GM19438 (cell line): ENCODE measurements at regions not wholly inside any gene's neighbourhood (a gene's known extent, or its start where the extent isn't known, plus 50 kb on each side); places are given as distances from the start of the nearest gene placed in this dataset.

Experiments
- ATAC-seq: cut with Tn5 transposase; IDR thresholded peaks from one replicate; pipeline ENCODE4 v1.9.1; 2021; ENCODE audit warnings: low read depth; ENCODE audit not compliant: unreplicated experiment

GRCh38 chr3:159586571-159587202, 401.9 kb upstream of the IL12A start:
- no peak for ATAC-seq

DNA sequence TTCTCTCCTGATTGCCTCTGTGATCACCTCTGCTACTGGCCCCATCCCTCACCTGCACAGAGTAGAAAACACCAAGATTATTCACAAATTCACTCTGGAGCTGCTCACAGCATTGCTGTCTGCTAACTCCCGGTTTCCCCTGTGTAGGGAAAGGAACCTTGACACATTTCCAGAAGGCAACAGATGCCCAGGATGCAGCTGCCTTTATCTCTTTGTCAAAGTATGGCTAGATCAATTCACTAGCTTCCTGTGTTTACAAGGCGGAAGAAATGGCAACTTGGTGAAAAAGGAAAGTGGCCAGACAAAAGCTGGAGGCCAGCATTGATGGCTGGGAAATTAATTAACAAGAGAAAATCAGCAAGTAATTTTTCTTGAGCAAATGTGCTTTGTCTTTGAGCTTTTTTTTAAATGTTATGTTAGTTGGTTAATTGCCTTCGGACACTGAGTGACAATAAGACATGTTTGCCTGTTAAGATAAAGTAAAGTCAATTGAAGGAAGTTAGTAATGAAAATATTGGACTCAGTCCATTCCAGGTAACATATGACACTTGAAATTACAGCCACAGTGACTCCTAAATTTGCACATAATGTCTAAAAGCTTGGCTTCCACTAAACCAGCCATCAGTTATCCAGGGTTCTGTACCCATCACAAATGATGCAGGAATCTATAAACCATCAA, 394.6 kb upstream of the IL12A start:
- no peak for ATAC-seq

DNA sequence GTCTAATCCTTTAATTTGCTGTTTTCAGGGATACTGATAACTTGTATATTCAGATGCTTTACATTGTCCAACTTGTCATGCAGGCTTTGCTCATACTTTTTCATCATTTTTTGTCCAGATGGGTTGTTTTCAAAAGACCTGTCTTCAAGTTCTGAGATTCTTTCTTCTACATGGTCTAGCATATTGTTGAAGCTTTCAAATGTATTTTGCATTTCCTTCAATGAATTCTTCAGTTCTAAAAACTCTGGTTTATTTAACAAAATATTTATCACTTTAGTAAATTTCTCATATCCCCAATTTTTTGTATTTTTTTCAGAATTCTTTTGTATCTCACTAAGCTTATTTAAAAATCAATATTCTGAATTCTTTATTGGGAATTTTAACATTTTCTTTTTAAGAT, 388.3 kb upstream of the IL12A start:
- no peak for ATAC-seq

DNA sequence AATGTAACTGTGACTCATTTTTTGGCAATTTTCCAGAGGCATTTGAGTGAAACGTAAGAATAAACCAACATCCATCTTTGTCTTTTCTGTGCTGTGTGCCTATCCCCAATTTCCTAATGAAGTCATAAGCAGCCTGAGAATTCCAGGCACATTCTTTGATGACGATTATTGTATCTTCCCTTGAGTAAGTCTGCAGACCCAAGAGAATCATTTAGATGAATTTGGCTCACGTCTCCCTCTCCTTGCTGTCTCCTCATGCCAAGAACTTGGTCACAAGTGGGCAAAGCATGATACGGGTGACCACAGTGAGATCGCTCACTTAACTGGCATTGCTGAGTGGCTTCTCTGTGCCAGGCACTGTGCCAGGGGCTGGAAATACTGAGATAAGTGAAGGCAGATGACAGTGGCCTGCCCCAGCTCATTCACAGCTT, 384.5 kb upstream of the IL12A start:
- no peak for ATAC-seq

DNA sequence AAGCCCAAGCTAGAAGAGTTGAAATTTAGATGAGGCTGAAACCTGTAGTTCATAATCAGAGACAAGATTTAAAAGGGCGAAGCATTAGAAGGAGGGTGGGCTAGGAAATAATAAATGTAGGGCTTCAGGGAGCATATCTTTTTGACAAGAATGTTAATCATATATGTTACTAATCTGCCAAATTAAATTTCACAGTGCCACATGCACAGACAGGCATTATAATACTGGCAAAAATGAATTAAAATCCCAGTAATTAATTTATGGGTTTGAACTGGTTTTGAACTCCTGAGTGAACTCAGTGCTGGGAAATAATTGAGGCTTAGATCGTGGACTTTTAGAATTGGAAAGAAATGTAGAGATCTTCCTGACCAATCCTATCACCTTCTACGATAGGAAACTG, 383.5 kb upstream of the IL12A start:
- ATAC-seq = no peak

DNA sequence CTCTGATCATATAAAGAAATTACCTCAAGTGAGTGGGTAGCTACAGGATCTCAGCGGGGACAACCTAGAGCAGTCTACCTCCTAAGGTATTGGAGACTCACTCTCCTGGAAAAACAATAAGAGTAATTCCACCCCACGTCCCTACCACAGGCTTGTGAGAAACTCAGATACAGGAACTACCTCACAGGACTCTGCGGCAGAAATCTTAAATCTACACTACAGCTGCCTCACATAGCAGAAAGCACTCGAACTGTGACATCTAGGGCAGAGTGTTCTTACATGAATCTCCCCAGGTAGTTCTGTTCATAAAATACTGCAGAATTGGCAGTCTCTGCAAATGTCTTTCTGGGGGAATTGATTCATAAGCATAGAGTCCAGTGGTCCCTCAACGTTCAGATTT, 382.9 kb upstream of the IL12A start:
- ATAC-seq = no peak

DNA sequence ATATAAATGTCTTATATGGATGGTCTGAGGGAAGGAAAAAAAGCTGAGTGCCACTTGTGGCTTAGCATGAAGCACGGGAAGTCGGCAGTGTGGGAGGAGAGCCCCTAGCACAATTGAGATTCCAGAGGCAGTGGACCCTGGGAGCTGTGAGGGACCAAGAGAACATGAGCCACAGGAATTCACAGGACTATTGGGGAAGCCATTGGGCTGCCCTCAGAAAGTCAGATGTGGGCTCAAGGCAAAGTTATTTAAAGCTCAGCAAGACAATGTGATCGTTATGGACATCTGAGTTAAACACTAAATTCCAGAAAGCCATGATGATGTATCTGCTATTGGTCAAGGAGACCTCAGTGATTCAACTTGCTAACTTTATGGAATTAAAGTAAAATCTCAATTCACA, 380.8 kb upstream of the IL12A start:
- no peak for ATAC-seq

GRCh38 chr3:159608311-159608710, 380.3 kb upstream of the IL12A start:
- ATAC-seq = no peak

GRCh38 chr3:159609625-159610024, 379.0 kb upstream of the IL12A start:
- ATAC-seq = no peak

DNA sequence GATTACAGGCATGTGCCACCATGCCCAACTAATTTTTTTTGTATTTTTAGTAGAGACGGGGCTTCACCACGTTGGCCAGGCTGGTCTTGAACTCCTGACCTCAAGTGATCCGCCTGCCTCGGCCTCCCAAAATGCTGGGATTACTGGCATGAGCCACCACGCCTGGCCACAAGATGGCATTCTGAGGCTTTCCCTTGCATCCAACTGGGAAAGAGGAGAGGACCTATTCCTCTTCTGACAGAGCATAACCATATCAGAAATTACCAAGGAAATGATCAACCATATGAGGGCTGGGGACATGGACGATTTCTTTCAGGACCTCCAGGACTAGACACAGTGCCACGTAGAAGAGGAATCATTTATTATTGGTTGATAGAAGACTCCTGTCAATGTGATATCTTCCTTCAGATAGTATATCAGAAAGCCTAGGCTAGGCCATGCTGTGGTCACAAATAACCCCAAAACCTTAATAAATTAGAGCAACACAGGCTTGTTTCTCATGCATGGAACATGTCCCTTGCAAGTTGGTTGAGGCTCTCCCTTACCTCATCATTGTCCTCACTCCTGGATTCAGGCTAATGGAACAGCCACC, 372.3 kb upstream of the IL12A start:
- ATAC-seq = no peak

DNA sequence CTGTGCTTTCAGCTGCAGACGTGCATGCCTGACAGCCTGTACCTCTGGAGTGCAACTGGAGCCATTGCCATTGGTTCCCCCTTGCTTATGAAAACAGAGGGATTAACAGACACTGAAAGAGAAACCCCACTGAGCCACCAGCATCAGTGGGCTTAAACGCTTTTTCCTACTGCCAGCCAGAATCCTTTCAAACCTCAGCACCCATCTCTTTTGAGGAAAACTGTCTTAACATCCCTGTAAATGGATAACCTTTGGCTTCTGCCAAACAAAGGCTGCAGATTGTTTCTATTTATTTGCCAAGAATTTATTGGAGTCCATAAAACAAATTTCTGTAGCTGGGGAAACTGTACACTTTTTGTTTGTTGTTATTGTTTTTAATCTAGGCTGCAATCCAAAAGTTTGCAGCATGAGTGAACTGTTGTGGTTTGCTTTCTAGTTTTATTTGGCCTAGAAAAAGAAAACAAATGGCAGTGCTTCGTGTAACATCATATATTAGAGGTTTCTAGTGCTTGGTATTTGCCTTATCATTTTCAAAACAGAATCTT, 369.2 kb upstream of the IL12A start:
- ATAC-seq = no peak

DNA sequence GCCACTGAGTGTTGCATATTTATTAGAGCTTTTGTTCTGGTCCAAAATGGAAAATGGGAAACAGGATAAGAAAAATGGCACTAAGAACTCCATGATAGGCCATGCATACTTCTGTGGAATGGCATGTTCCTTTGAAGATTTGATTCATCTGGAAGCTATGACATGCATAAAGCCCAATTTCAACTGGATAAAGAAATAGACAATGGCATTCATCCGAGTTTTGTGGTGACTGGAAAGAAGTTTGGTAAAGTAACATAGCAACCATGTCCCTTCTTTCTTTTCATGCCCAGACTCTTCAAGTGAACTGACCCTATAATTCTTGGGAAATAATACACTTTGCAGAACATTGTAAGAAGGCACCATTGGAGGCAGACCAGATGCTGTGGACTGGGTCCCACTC, 368.4 kb upstream of the IL12A start:
- ATAC-seq = no peak

DNA sequence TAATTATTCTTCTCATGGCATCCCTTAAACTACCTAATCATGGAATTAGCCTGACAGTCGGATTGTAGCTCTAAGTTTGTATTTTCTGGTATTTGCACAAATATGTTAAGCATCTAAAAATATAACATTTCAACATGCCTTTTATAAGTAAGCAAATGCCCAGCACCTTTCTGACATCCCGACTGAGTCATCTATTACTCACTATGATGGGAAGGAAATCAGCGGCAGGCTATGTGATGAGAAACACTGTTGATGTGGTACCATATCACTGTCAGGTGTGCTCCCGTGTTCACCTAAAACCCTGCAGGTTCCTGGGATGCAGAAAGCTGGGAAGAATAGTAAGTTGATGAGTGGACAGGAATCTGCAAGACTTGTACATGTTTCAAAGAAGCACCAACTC, 367.8 kb upstream of the IL12A start:
- ATAC-seq = no peak

- ATAC-seq = no peak
Measured at GRCh38 chr3:159624616-159625015, 364.0 kb upstream of the IL12A start.

- no peak for ATAC-seq
Measured at GRCh38 chr3:159625594-159625993, 363.0 kb upstream of the IL12A start.

GRCh38 chr3:159626598-159626997, 362.0 kb upstream of the IL12A start:
- ATAC-seq = no peak

DNA sequence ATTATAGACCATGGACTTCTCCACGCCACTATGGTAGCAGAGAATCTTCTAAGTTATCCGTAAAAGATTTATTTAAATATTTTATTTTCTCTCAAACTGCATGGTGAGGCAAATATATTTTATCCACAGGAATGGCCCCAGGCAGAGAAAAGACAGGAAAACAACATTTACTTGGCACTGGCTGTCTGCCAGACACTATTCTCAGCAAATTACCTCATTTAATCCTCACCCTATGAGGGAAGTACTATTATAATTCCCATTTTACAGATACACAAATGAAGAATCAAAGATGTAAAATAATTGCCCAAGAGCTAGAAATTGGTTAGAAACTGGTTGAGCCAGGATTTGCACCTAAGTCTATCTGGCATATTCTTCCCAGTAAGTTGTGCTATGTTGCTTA, 361.4 kb upstream of the IL12A start:
- ATAC-seq = no peak

- ATAC-seq = no peak
Measured at GRCh38 chr3:159627634-159628033, 361.0 kb upstream of the IL12A start.

DNA sequence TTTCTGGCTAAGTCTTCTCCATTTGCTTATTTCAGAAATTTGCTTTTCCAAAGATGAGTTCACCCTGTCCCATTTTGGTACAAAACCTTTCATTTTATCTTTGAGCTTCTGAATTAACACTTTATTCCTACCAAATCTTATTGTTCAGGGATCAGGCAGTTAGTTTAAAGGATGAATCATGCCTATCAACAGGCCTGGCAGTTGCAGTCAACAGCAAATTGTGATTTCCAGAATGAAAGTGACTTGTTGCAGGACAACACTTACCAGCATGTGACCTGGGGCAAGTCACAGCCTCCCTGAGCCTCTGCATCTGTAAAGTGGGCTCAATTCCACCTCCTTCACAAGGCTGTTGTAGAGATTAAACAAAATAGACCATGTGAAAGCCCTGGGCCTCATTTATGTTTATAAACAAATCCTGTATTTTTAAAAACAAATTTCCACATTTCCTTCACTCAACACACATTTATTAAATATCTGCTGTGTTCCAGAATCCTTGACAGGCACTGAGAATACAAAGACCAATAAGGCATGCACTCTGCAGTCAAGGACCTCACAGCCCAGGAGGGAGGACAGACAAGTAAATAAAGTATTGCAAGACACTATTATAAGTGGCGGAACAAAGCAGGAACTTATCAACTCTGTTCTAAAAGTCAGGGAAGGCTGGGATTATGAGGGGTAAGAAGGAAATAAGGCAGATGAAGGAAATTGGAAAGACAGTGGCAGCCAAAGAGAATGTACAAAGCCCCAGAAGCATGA, 359.1 kb upstream of the IL12A start:
- no peak for ATAC-seq

GRCh38 chr3:159631226-159631625, 357.4 kb upstream of the IL12A start:
- no peak for ATAC-seq

GRCh38 chr3:159632128-159632527, 356.5 kb upstream of the IL12A start:
- ATAC-seq = no peak
